ENCODE measurements at regions not wholly inside any gene's neighbourhood (a gene's known extent, or its start where the extent isn't known, plus 50 kb on each side); places are given as distances from the start of the nearest gene placed in this dataset.

GRCh38 chr2:8243748-8244400, 438.0 kb upstream of the ID2 start:
- TF ChIP-seq CTCF (IDR thresholded peaks at IDR 0.05) (no peak), EZH2 (IDR thresholded peaks at IDR 0.05) (no peak), EZH2phosphoT487 (IDR thresholded peaks at IDR 0.05) (no peak)
